CD4-positive, alpha-beta memory T cell (primary cell): ENCODE measurements at regions not wholly inside any gene's neighbourhood (a gene's known extent, or its start where the extent isn't known, plus 50 kb on each side); places are given as distances from the start of the nearest gene placed in this dataset.

Source experiments
- CTCF ChIA-PET: fragments of 350-600 bp; sonication (Branson Sonifier 250); formaldehyde crosslinking; loops from one replicate; lab custom pipeline; 2021; ENCODE audit warnings: inconsistent platforms; ENCODE audit not compliant: partially characterized antibody; lab: Charles Lee
- POLR2A ChIA-PET: fragments of 350-600 bp; sonication (Branson Sonifier 250); formaldehyde crosslinking; loops from one replicate; lab custom pipeline; 2021; ENCODE audit not compliant: partially characterized antibody; lab: Charles Lee
- DNase-seq, 5 donors: peaks; one replicate each; pipeline versions ENCODE4 v3.0.0 to v3.0.0-alpha.2; 2020 to 2022; ENCODE audit warnings: mixed read lengths in 1 of 5
- H3K27ac ChIP-seq: one replicate; pipeline ENCODE4 v1.7.0; 2013; ENCODE audit warnings: low read depth, low read length
- H3K27me3 ChIP-seq: 2 replicates; pipeline ENCODE4 v1.7.0; 2013; ENCODE audit warnings: mild to moderate bottlenecking, low read length, moderate library complexity; ENCODE audit not compliant: insufficient read depth
- H3K36me3 ChIP-seq: 2 replicates; pipeline ENCODE4 v1.7.0; 2013; ENCODE audit warnings: mild to moderate bottlenecking, low read length, moderate library complexity; ENCODE audit not compliant: insufficient read depth
- H3K4me1 ChIP-seq: 2 replicates; pipeline ENCODE4 v1.7.0; 2013; ENCODE audit warnings: mild to moderate bottlenecking, low read length, moderate library complexity; ENCODE audit not compliant: insufficient read depth
- H3K4me3 ChIP-seq, 2 donors: one replicate each; pipeline ENCODE4 v1.7.0; 2013; ENCODE audit warnings: low read length in 2 of 2, mild to moderate bottlenecking in 1 of 2
- H3K9me3 ChIP-seq, 2 donors: one replicate each; pipeline ENCODE4 v1.7.0; 2013; ENCODE audit warnings: low read length in 2 of 2, control low read depth in 1 of 2; ENCODE audit not compliant: control insufficient read depth in 1 of 2
- H3K27ac Mint-ChIP-seq, 7 donors: one replicate each; pipeline ENCODE4 v1.8.0; 2020 to 2021; ENCODE audit warnings: mixed read lengths in 7 of 7, mild to moderate bottlenecking in 6 of 7, inconsistent platforms in 3 of 7, moderate library complexity in 3 of 7
- H3K27me3 Mint-ChIP-seq, 2 donors: one replicate each; pipeline ENCODE4 v1.8.0; 2020 to 2021; ENCODE audit warnings: mixed read lengths in 2 of 2
- H3K36me3 Mint-ChIP-seq, 2 donors: one replicate each; pipeline ENCODE4 v1.8.0; 2020 to 2021; ENCODE audit warnings: mixed read lengths in 2 of 2, inconsistent platforms in 1 of 2, mild to moderate bottlenecking in 1 of 2
- H3K4me1 Mint-ChIP-seq, 4 donors: one replicate each; pipeline ENCODE4 v1.8.0; 2020 to 2021; ENCODE audit warnings: mixed read lengths in 4 of 4, mild to moderate bottlenecking in 1 of 4
- H3K4me3 Mint-ChIP-seq, 8 donors: one replicate each; pipeline ENCODE4 v1.8.0; 2020 to 2021; ENCODE audit warnings: mixed read lengths in 8 of 8, mild to moderate bottlenecking in 7 of 8, moderate library complexity in 6 of 8, inconsistent platforms in 3 of 8
- H3K9me3 Mint-ChIP-seq, 8 donors: one replicate each; pipeline ENCODE4 v1.8.0; 2020 to 2021; ENCODE audit warnings: mixed read lengths in 8 of 8, mild to moderate bottlenecking in 5 of 8, inconsistent platforms in 3 of 8, moderate library complexity in 1 of 8
- intact Hi-C: fragments of 100-400 bp; cut with micrococcal nuclease; formaldehyde crosslinking; loops from one replicate; pipeline ENCODE4 v1.15.1; 2023

DNA sequence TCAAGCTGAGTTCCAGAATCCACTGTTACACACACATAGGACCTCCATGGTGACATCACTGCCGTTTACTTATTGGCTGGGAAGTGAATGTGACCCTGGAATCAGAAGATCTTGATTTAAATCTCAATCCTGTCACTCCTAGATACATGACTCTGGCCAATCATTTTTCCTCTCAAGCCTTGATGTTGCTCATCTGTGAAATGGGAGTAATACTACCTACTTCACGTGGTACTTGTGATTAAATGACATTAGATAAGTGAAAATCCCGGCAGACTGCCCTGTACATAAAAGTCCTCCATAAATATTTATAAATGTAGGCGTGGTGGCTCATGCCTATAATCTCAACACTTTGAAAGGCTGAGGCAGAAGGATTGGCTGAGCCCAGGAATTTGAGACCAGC lies 88.0 kb upstream of the SVIL start:
- H3K4me3 Mint-ChIP-seq: no peak overlapping the region
- Histone ChIP-seq H3K27me3 (no peaks in the 10 kb centered on the region), H3K4me1 (peaks cover 25% of the 10 kb centered on the region), H3K9me3 (peaks cover 0 to 12% of the 10 kb centered on the region in 2 donors), H3K27ac (no peak overlapping the region), H3K4me3 (no peak overlapping the region), H3K36me3 (no peaks in the 10 kb centered on the region)
- intact Hi-C loops: no loop called here
- ChIA-PET CTCF (no interaction called here), POLR2A (no interaction called here)
- H3K27me3 Mint-ChIP-seq: no peaks in the 10 kb centered on the region
- H3K4me1 Mint-ChIP-seq: peaks cover 21 to 42% (median 26%) of the 10 kb centered on the region in 4 donors
- DNase-seq: no peak
- H3K9me3 Mint-ChIP-seq: peaks cover 0 to 33% (median 24%) of the 10 kb centered on the region in 8 donors
- peaks cover 13 to 16% of the 10 kb centered on the region in 2 donors for H3K36me3 Mint-ChIP-seq
- H3K27ac Mint-ChIP-seq: no peak overlapping the region

- Histone ChIP-seq H3K27me3 (no peaks in the 10 kb centered on the region), H3K4me1 (peaks cover 21% of the 10 kb centered on the region), H3K36me3 (no peaks in the 10 kb centered on the region), H3K27ac (no peak overlapping the region), H3K4me3 (no peak overlapping the region), H3K9me3 (peaks cover 0 to 12% of the 10 kb centered on the region in 2 donors)
- peaks cover 19 to 33% (median 25%) of the 10 kb centered on the region in 4 donors for H3K4me1 Mint-ChIP-seq
- peaks cover 15 to 27% of the 10 kb centered on the region in 2 donors for H3K36me3 Mint-ChIP-seq
- H3K27ac Mint-ChIP-seq: no peak overlapping the region
- POLR2A ChIA-PET: interaction anchor here (1.1 kb wide), 1 partner anchor 15 kb away, joined by 4 read pairs; no protein-coding TSS in a partner anchor
- CTCF ChIA-PET: interaction anchor here (1.0 kb wide), 1 partner anchor 8 kb away, joined by 4 read pairs; no protein-coding TSS in a partner anchor
- DNase-seq: no peak
- no peaks in the 10 kb centered on the region for H3K27me3 Mint-ChIP-seq
- H3K9me3 Mint-ChIP-seq: peaks cover 0 to 36% (median 24%) of the 10 kb centered on the region in 8 donors
- intact Hi-C loops: no loop called here
- no peak overlapping the region for H3K4me3 Mint-ChIP-seq
These were observed 85.4 kb upstream of the SVIL start for GRCh38 chr10:29720149-29720548.

DNA sequence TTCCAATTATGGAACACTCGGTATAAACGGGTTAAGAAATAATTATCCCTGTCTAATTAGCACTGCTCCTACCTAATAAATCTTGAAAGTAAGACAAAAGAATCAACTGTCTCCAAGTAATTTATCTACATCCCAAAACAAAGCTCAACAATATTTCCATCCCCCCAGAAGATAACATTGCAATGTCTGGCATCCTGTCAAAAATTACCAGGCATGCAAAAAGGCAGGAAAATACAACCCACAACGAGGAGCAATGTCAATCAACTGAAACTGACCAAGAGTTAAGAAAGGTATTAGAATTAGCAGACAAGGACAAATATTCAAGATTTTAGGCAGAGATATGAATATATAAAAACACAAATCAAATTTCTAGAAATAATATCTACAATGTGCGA lies 84.5 kb upstream of the SVIL start:
- CTCF ChIA-PET: interaction anchor here (0.5 kb wide), 1 partner anchor 29 kb away, joined by 3 read pairs; no protein-coding TSS in a partner anchor
- peaks cover 21 to 35% (median 26%) of the 10 kb centered on the region in 4 donors for H3K4me1 Mint-ChIP-seq

GRCh38 chr10:29715296-29715695 lies 80.5 kb upstream of the SVIL start:
- CTCF ChIA-PET: no interaction called here
- Mint-ChIP-seq H3K27me3 (no peaks in the 10 kb centered on the region), H3K36me3 (peaks cover 15 to 31% of the 10 kb centered on the region in 2 donors), H3K4me1 (peaks cover 13 to 47% (median 20%) of the 10 kb centered on the region in 4 donors), H3K4me3 (no peak overlapping the region), H3K9me3 (peaks cover 0 to 22% (median 17%) of the 10 kb centered on the region in 8 donors), H3K27ac (no peak overlapping the region)
- Histone ChIP-seq H3K36me3 (no peaks in the 10 kb centered on the region), H3K27me3 (no peaks in the 10 kb centered on the region), H3K4me3 (no peak overlapping the region), H3K4me1 (peaks cover 7% of the 10 kb centered on the region), H3K9me3 (peaks cover 0 to 7% of the 10 kb centered on the region in 2 donors), H3K27ac (no peak overlapping the region)
- POLR2A ChIA-PET: interaction anchor here (1.0 kb wide), 1 partner anchor 19 kb away, joined by 3 read pairs; no protein-coding TSS in a partner anchor
- intact Hi-C loops: no loop called here
- DNase-seq: no peak

More for the DNA sequence above, 84.5 kb upstream of the SVIL start:
- no peaks in the 10 kb centered on the region for H3K27me3 ChIP-seq
- Mint-ChIP-seq H3K36me3 (peaks cover 15 to 28% of the 10 kb centered on the region in 2 donors), H3K27ac (no peak overlapping the region), H3K9me3 (peaks cover 0 to 36% (median 24%) of the 10 kb centered on the region in 8 donors), H3K27me3 (no peaks in the 10 kb centered on the region), H3K4me3 (peak overlapping the region in 1 of 8 donors; percentile 37)
- H3K27ac ChIP-seq: no peak overlapping the region
- no peak overlapping the region for H3K4me3 ChIP-seq
- H3K36me3 ChIP-seq: no peaks in the 10 kb centered on the region
- peaks cover 0 to 12% of the 10 kb centered on the region in 2 donors for H3K9me3 ChIP-seq
- POLR2A ChIA-PET: no interaction called here
- no peak for DNase-seq
- H3K4me1 ChIP-seq: peaks cover 15% of the 10 kb centered on the region
- intact Hi-C loops: no loop called here

GRCh38 chr10:29714096-29714874 lies 79.5 kb upstream of the SVIL start:
- POLR2A ChIA-PET: interaction anchor here (1.0 kb wide), 1 partner anchor 20 kb away, joined by 3 read pairs; no protein-coding TSS in a partner anchor
- peaks cover 10 to 29% of the 10 kb centered on the region in 2 donors for H3K36me3 Mint-ChIP-seq
- Histone ChIP-seq H3K27me3 (no peaks in the 10 kb centered on the region), H3K9me3 (no peaks in the 10 kb centered on the region), H3K4me1 (peaks cover 7% of the 10 kb centered on the region), H3K36me3 (no peaks in the 10 kb centered on the region), H3K27ac (no peak overlapping the region), H3K4me3 (no peak overlapping the region)
- H3K4me1 Mint-ChIP-seq: peaks cover 15 to 54% (median 21%) of the 10 kb centered on the region in 4 donors
- H3K4me3 Mint-ChIP-seq: peak overlapping the region in 1 of 8 donors; percentile 26
- H3K9me3 Mint-ChIP-seq: peaks cover 0 to 13% (median 10%) of the 10 kb centered on the region in 8 donors
- peak overlapping the region in 1 of 7 donors; percentile 25 for H3K27ac Mint-ChIP-seq
- intact Hi-C loops: no loop called here
- no peaks in the 10 kb centered on the region for H3K27me3 Mint-ChIP-seq
- DNase-seq: no peak
- CTCF ChIA-PET: interaction anchor here (1.2 to 1.6 kb wide), 3 partner anchors 11 to 24 kb away, joined by 3 to 5 read pairs (median 3); no protein-coding TSS in a partner anchor

- no peak overlapping the region for H3K4me3 Mint-ChIP-seq
- no peaks in the 10 kb centered on the region for H3K27me3 ChIP-seq
- peaks cover 18 to 62% (median 21%) of the 10 kb centered on the region in 4 donors for H3K4me1 Mint-ChIP-seq
- no peaks in the 10 kb centered on the region for H3K9me3 ChIP-seq
- H3K9me3 Mint-ChIP-seq: peaks cover 0 to 5% (median 2%) of the 10 kb centered on the region in 8 donors
- H3K27ac Mint-ChIP-seq: no peak overlapping the region
- peaks cover 7% of the 10 kb centered on the region for H3K4me1 ChIP-seq
- no peak overlapping the region for H3K27ac ChIP-seq
- no peaks in the 10 kb centered on the region for H3K27me3 Mint-ChIP-seq
- peaks cover 6 to 23% of the 10 kb centered on the region in 2 donors for H3K36me3 Mint-ChIP-seq
- no peaks in the 10 kb centered on the region for H3K36me3 ChIP-seq
- no peak overlapping the region for H3K4me3 ChIP-seq
- CTCF ChIA-PET: interaction anchor here (1.2 to 1.6 kb wide), 3 partner anchors 10 to 25 kb away, joined by 3 to 5 read pairs (median 3); no protein-coding TSS in a partner anchor
- DNase-seq: no peak
- intact Hi-C loops: no loop called here
- POLR2A ChIA-PET: no interaction called here
These were observed 78.7 kb upstream of the SVIL start for GRCh38 chr10:29713450-29713849.

- Mint-ChIP-seq H3K36me3 (peaks cover 5 to 21% of the 10 kb centered on the region in 2 donors), H3K9me3 (peaks cover 0 to 3% (median 0%) of the 10 kb centered on the region in 8 donors), H3K27me3 (no peaks in the 10 kb centered on the region), H3K27ac (no peak overlapping the region), H3K4me3 (no peak overlapping the region), H3K4me1 (peaks cover 19 to 65% (median 22%) of the 10 kb centered on the region in 4 donors)
- H3K9me3 ChIP-seq: no peaks in the 10 kb centered on the region
- H3K27me3 ChIP-seq: no peaks in the 10 kb centered on the region
- no peak for DNase-seq
- H3K4me1 ChIP-seq: peaks cover 7% of the 10 kb centered on the region
- H3K27ac ChIP-seq: no peak overlapping the region
- no peaks in the 10 kb centered on the region for H3K36me3 ChIP-seq
- ChIA-PET CTCF (no interaction called here), POLR2A (no interaction called here)
- intact Hi-C loops: no loop called here
- no peak overlapping the region for H3K4me3 ChIP-seq
These were observed 77.3 kb upstream of the SVIL start for GRCh38 chr10:29712108-29712507.
